Activated B cell treated with CpG ODN at 0.5 μM for 24 hours (primary cell): ENCODE measurements at regions not wholly inside any gene's neighbourhood (a gene's known extent, or its start where the extent isn't known, plus 50 kb on each side); places are given as distances from the start of the nearest gene placed in this dataset.

Experiments used
- ATAC-seq: fragments of 200-7000 bp; cut with Tn5 transposase; one replicate; pipeline ENCODE4 v1.10.0; 2021; ENCODE audit warnings: low read depth, mild to moderate bottlenecking, moderate library complexity
- CTCF ChIA-PET: fragments of 350-600 bp; sonication (Branson Sonifier 250); formaldehyde crosslinking; loops from one replicate; lab custom pipeline; 2021; ENCODE audit warnings: antibody characterized with exemption; lab: Charles Lee
- POLR2A ChIA-PET: fragments of 350-600 bp; sonication (Branson Sonifier 250); formaldehyde crosslinking; loops from one replicate; lab custom pipeline; 2021; ENCODE audit warnings: antibody characterized with exemption; lab: Charles Lee
- DNase-seq: peaks from one replicate; pipeline ENCODE4 v3.0.0; 2022
- H3K27ac Mint-ChIP-seq: one replicate; pipeline ENCODE4 v1.8.0; 2020; ENCODE audit warnings: mixed read lengths
- H3K27me3 Mint-ChIP-seq: one replicate; pipeline ENCODE4 v1.8.0; 2021; ENCODE audit warnings: mixed read lengths
- H3K36me3 Mint-ChIP-seq: one replicate; pipeline ENCODE4 v1.8.0; 2021; ENCODE audit warnings: low read depth, mixed read lengths
- H3K4me1 Mint-ChIP-seq: one replicate; pipeline ENCODE4 v1.8.0; 2021; ENCODE audit warnings: mixed read lengths
- H3K4me3 Mint-ChIP-seq: one replicate; pipeline ENCODE4 v1.8.0; 2020; ENCODE audit warnings: mild to moderate bottlenecking, mixed read lengths
- H3K9me3 Mint-ChIP-seq: one replicate; pipeline ENCODE4 v1.8.0; 2020; ENCODE audit warnings: mixed read lengths
- CTCF ChIP-seq: fragments of 200-600 bp; IDR thresholded peaks from one replicate; pipeline ENCODE4 v1.8.0; 2022; ENCODE audit warnings: antibody characterized with exemption, mild to moderate bottlenecking
- intact Hi-C: fragments of 100-400 bp; cut with micrococcal nuclease; formaldehyde crosslinking; loops from one replicate; pipeline ENCODE4 v1.15.1; 2024

GRCh38 chr22:47288680-47289079 is 526.2 kb downstream of the TBC1D22A start:
- peaks cover under 1% of the 10 kb centered on the region for H3K27me3 Mint-ChIP-seq
- no peaks in the 10 kb centered on the region for H3K9me3 Mint-ChIP-seq
- H3K4me3 Mint-ChIP-seq = no peak overlapping the region
- no peaks in the 10 kb centered on the region for H3K36me3 Mint-ChIP-seq
- ChIA-PET CTCF (no interaction called here), POLR2A (no interaction called here)
- ATAC-seq (no peak), DNase-seq (no peak)
- intact Hi-C loops = no loop called here
- TF ChIP-seq CTCF = no peak
- no peak overlapping the region for H3K27ac Mint-ChIP-seq
- H3K4me1 Mint-ChIP-seq = no peaks in the 10 kb centered on the region

GRCh38 chr22:47287516-47287915 is 525.1 kb downstream of the TBC1D22A start:
- no peaks in the 10 kb centered on the region for H3K27me3 Mint-ChIP-seq
- H3K4me1 Mint-ChIP-seq = no peaks in the 10 kb centered on the region
- no peaks in the 10 kb centered on the region for H3K9me3 Mint-ChIP-seq
- DNase-seq = no peak
- no peak overlapping the region for H3K27ac Mint-ChIP-seq
- no peaks in the 10 kb centered on the region for H3K36me3 Mint-ChIP-seq
- no peak for ATAC-seq
- no peak overlapping the region for H3K4me3 Mint-ChIP-seq
- POLR2A ChIA-PET = no interaction called here
- intact Hi-C loops = no loop called here
- no peak for TF ChIP-seq CTCF
- CTCF ChIA-PET = no interaction called here

- Mint-ChIP-seq H3K36me3 (no peaks in the 10 kb centered on the region), H3K9me3 (no peaks in the 10 kb centered on the region), H3K27ac (no peak overlapping the region), H3K4me1 (no peaks in the 10 kb centered on the region), H3K27me3 (no peaks in the 10 kb centered on the region), H3K4me3 (no peak overlapping the region)
- intact Hi-C loops = no loop called here
- CTCF ChIA-PET = no interaction called here
- TF ChIP-seq CTCF = no peak
- ATAC-seq (no peak), DNase-seq (no peak)
- POLR2A ChIA-PET = no interaction called here
These were observed 524.1 kb downstream of the TBC1D22A start for GRCh38 chr22:47286590-47286989.

GRCh38 chr22:47285981-47286380 is 523.5 kb downstream of the TBC1D22A start:
- no peak for TF ChIP-seq CTCF
- Mint-ChIP-seq H3K27me3 (no peaks in the 10 kb centered on the region), H3K27ac (no peak overlapping the region), H3K36me3 (no peaks in the 10 kb centered on the region), H3K9me3 (no peaks in the 10 kb centered on the region), H3K4me3 (no peak overlapping the region), H3K4me1 (no peaks in the 10 kb centered on the region)
- DNase-seq = no peak
- POLR2A ChIA-PET = no interaction called here
- ATAC-seq = no peak
- intact Hi-C loops = no loop called here
- CTCF ChIA-PET = no interaction called here

- ATAC-seq (no peak), DNase-seq (no peak)
- Mint-ChIP-seq H3K36me3 (no peaks in the 10 kb centered on the region), H3K27me3 (no peaks in the 10 kb centered on the region), H3K4me3 (no peak overlapping the region), H3K4me1 (no peaks in the 10 kb centered on the region), H3K27ac (no peak overlapping the region), H3K9me3 (no peaks in the 10 kb centered on the region)
- intact Hi-C loops = no loop called here
- CTCF ChIA-PET = no interaction called here
- TF ChIP-seq CTCF = no peak
- POLR2A ChIA-PET = no interaction called here
These were observed 522.4 kb downstream of the TBC1D22A start for GRCh38 chr22:47284822-47285221.
